NCI-H1436 (cell line): ENCODE measurements at regions not wholly inside any gene's neighbourhood (a gene's known extent, or its start where the extent isn't known, plus 50 kb on each side); places are given as distances from the start of the nearest gene placed in this dataset.

Experiments used
- DNase-seq: peaks from one replicate; lab custom pipeline; 2025; lab: John Stamatoyannopoulos, UW

DNA sequence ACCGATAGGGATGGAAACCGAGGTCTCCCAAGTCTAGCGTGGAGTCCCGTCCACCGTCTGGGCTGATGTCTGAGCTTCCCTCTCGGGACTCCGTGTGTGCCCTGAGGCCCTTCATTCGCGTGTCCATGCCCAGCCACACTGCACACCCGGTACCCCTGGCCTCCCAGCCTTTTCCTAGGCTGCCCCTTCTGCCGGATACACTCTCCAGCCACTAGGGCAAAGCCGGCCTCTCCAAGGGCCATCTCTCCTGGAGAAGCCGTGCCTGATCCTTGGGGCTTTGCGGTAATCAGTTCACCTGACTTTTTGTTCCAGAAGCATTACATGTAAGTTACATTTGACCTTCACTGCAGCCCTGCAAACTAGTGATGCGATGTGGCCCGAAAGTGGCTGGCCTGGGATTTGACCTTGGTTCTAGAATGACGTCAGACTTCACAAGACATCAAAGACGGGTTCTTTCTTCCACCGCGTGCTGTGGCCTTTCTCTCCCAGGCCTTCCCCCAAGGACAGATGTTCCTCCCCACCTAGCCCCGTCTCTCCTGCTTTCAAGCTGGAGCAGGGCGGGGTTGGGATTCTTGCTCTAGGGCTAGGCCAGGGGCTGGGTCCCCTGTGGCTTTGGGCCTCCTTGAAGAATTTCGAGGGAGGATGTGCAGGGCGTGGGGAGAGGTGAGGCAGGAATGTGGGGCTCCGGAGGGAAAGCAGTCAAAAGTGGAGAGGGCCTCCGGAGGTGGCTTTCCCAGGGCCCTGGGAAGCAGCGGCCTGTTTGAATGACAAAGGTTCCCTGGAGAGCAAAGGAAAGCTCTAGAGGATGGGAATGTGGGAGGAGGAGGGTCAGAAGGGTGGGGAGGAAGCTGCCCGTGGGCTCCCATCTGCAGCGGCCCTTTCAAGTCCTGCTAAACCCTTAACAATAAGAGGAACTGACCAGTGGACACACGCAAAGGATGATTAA, 49.7 kb upstream of the SLC2A1 start:
- DNase-seq, result no peak
